SU-DHL-6 (cell line): ENCODE measurements at regions not wholly inside any gene's neighbourhood (a gene's known extent, or its start where the extent isn't known, plus 50 kb on each side); places are given as distances from the start of the nearest gene placed in this dataset.

Source experiments
- EZH2phosphoT487 ChIP-seq: fragments of 200-600 bp; sonication (generic), shearing (Covaris generic); conservative IDR thresholded peaks from 2 replicates; pipeline ENCODE4 v1.6.1; 2018; ENCODE audit warnings: mild to moderate bottlenecking, antibody characterized with exemption, low read length, moderate library complexity, mixed read lengths
- TF ChIP-seq, protein P1 (sequence below): fragments of 200-600 bp; sonication (generic); IDR thresholded peaks from one replicate; pipeline ENCODE4 v1.5.1; 2017; ENCODE audit warnings: antibody characterized with exemption, mild to moderate bottlenecking, low read length, moderate library complexity; ENCODE audit not compliant: insufficient read depth, poor library complexity, severe bottlenecking

DNA sequence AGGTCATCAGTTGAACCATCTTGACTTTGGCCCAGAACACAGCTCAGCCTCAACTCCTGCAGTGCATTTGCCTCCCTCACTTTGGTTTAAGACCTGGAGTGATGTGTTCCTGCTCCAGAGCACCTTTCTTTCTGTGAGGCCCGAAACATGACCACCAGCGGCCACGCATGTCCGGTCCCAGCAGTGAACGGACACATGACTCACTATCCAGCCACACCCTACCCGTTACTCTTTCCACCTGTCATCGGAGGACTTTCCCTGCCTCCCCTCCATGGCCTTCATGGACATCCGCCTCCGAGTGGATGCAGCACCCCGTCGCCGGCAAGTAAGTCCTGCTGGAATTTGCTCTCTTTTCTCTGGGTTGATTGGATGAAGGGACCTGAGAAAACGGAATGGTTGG, 253.8 kb upstream of the RARB start:
- TF ChIP-seq, protein P1, sequence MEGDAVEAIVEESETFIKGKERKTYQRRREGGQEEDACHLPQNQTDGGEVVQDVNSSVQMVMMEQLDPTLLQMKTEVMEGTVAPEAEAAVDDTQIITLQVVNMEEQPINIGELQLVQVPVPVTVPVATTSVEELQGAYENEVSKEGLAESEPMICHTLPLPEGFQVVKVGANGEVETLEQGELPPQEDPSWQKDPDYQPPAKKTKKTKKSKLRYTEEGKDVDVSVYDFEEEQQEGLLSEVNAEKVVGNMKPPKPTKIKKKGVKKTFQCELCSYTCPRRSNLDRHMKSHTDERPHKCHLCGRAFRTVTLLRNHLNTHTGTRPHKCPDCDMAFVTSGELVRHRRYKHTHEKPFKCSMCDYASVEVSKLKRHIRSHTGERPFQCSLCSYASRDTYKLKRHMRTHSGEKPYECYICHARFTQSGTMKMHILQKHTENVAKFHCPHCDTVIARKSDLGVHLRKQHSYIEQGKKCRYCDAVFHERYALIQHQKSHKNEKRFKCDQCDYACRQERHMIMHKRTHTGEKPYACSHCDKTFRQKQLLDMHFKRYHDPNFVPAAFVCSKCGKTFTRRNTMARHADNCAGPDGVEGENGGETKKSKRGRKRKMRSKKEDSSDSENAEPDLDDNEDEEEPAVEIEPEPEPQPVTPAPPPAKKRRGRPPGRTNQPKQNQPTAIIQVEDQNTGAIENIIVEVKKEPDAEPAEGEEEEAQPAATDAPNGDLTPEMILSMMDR: no peak
- TF ChIP-seq EZH2phosphoT487: no peak
